ENCODE measurements at regions not wholly inside any gene's neighbourhood (a gene's known extent, or its start where the extent isn't known, plus 50 kb on each side); places are given as distances from the start of the nearest gene placed in this dataset.

- H3K9me3 ChIP-seq (ENCODE audit: low read depth, low read length) = no peaks in the 10 kb centered on the region
These were observed 568.8 kb downstream of the AJAP1 start for GRCh38 chr1:5223206-5223605.

GRCh38 chr1:5222626-5223025, 568.2 kb downstream of the AJAP1 start:
- Histone ChIP-seq H3K4me2 (ENCODE audit: insufficient read depth, low read length) (no peak overlapping the region), H4K20me1 (ENCODE audit: insufficient read depth, low read length) (no peaks in the 10 kb centered on the region), H2AFZ (ENCODE audit: low read length) (no peak overlapping the region), H3K27ac (ENCODE audit: low read depth, low read length) (no peak overlapping the region), H3K4me3 (ENCODE audit: insufficient read depth, low read length) (no peak overlapping the region), H3K9me3 (ENCODE audit: low read depth, low read length) (no peaks in the 10 kb centered on the region), H3K79me2 (ENCODE audit: insufficient read depth, low read length) (no peaks in the 10 kb centered on the region), H3K4me1 (ENCODE audit: insufficient read depth, low read length) (no peaks in the 10 kb centered on the region), H3K27me3 (ENCODE audit: insufficient read depth, low read length) (no peaks in the 10 kb centered on the region), H3K36me3 (ENCODE audit: insufficient read depth, low read length) (no peaks in the 10 kb centered on the region)
- DNase-seq (ENCODE audit: insufficient read length, low spot score, missing footprints) = no peak
- TF ChIP-seq CTCF (IDR thresholded peaks at IDR 0.05; ENCODE audit: extremely low read depth, low read depth, low read length) = no peak

More at GRCh38 chr1:5223206-5223605, 568.8 kb downstream of the AJAP1 start:
- Histone ChIP-seq H3K27ac (ENCODE audit: low read depth, low read length) (no peak overlapping the region), H3K4me2 (ENCODE audit: insufficient read depth, low read length) (no peak overlapping the region), H3K27me3 (ENCODE audit: insufficient read depth, low read length) (no peaks in the 10 kb centered on the region), H3K4me3 (ENCODE audit: insufficient read depth, low read length) (no peak overlapping the region), H3K36me3 (ENCODE audit: insufficient read depth, low read length) (no peaks in the 10 kb centered on the region), H2AFZ (ENCODE audit: low read length) (no peak overlapping the region), H3K79me2 (ENCODE audit: insufficient read depth, low read length) (no peaks in the 10 kb centered on the region), H4K20me1 (ENCODE audit: insufficient read depth, low read length) (no peaks in the 10 kb centered on the region), H3K4me1 (ENCODE audit: insufficient read depth, low read length) (no peaks in the 10 kb centered on the region)
- TF ChIP-seq CTCF (IDR thresholded peaks at IDR 0.05; ENCODE audit: extremely low read depth, low read depth, low read length) = no peak
- DNase-seq (ENCODE audit: insufficient read length, low spot score, missing footprints) = no peak

GRCh38 chr1:5221451-5221850, 567.0 kb downstream of the AJAP1 start:
- Histone ChIP-seq H3K27me3 (ENCODE audit: insufficient read depth, low read length) (no peaks in the 10 kb centered on the region), H3K4me2 (ENCODE audit: insufficient read depth, low read length) (no peak overlapping the region), H3K79me2 (ENCODE audit: insufficient read depth, low read length) (no peaks in the 10 kb centered on the region), H3K27ac (ENCODE audit: low read depth, low read length) (no peak overlapping the region), H3K4me1 (ENCODE audit: insufficient read depth, low read length) (no peaks in the 10 kb centered on the region), H2AFZ (ENCODE audit: low read length) (no peak overlapping the region), H4K20me1 (ENCODE audit: insufficient read depth, low read length) (no peaks in the 10 kb centered on the region), H3K9me3 (ENCODE audit: low read depth, low read length) (no peaks in the 10 kb centered on the region), H3K4me3 (ENCODE audit: insufficient read depth, low read length) (no peak overlapping the region), H3K36me3 (ENCODE audit: insufficient read depth, low read length) (no peaks in the 10 kb centered on the region)
- DNase-seq (ENCODE audit: insufficient read length, low spot score, missing footprints) = no peak
- TF ChIP-seq CTCF (IDR thresholded peaks at IDR 0.05; ENCODE audit: extremely low read depth, low read depth, low read length) = no peak

- TF ChIP-seq CTCF (IDR thresholded peaks at IDR 0.05; ENCODE audit: extremely low read depth, low read depth, low read length) = no peak
- Histone ChIP-seq H3K9me3 (ENCODE audit: low read depth, low read length) (no peaks in the 10 kb centered on the region), H3K36me3 (ENCODE audit: insufficient read depth, low read length) (no peaks in the 10 kb centered on the region), H2AFZ (ENCODE audit: low read length) (no peak overlapping the region), H4K20me1 (ENCODE audit: insufficient read depth, low read length) (no peaks in the 10 kb centered on the region), H3K4me2 (ENCODE audit: insufficient read depth, low read length) (no peak overlapping the region), H3K4me1 (ENCODE audit: insufficient read depth, low read length) (no peaks in the 10 kb centered on the region), H3K79me2 (ENCODE audit: insufficient read depth, low read length) (no peaks in the 10 kb centered on the region), H3K27me3 (ENCODE audit: insufficient read depth, low read length) (no peaks in the 10 kb centered on the region), H3K27ac (ENCODE audit: low read depth, low read length) (no peak overlapping the region), H3K4me3 (ENCODE audit: insufficient read depth, low read length) (no peak overlapping the region)
- no peak for DNase-seq (ENCODE audit: insufficient read length, low spot score, missing footprints)
These were observed 566.4 kb downstream of the AJAP1 start for GRCh38 chr1:5220821-5221220.
